Limb (tissue), 2 donors: ENCODE measurements at regions not wholly inside any gene's neighbourhood (a gene's known extent, or its start where the extent isn't known, plus 50 kb on each side); places are given as distances from the start of the nearest gene placed in this dataset.

ENCODE experiments used
- DNase-seq, 2 donors: peaks; one replicate each; pipeline ENCODE4 v3.0.0-alpha.2; 2016; ENCODE audit errors: extremely low spot score in 2 of 2

DNA sequence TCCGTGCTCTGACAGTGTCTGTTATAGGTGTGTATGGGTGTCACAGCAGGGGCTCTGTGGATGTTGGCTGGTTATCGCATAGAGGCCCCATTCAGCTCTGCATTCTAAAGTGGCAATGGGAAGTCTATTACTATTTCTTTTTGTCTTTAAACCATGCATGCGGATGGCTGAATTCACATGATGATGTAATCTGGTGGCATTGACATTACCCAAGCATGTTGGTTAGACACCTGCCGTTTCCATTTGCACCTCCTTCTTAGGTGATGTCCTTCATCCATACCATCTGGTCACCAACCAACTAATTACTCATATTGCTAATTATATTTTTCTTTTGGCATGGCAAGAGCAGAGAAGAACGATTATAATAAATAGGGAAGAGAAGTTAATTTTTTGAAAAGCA is 270.8 kb upstream of the RGS6 start:
- DNase-seq = no peak

DNA sequence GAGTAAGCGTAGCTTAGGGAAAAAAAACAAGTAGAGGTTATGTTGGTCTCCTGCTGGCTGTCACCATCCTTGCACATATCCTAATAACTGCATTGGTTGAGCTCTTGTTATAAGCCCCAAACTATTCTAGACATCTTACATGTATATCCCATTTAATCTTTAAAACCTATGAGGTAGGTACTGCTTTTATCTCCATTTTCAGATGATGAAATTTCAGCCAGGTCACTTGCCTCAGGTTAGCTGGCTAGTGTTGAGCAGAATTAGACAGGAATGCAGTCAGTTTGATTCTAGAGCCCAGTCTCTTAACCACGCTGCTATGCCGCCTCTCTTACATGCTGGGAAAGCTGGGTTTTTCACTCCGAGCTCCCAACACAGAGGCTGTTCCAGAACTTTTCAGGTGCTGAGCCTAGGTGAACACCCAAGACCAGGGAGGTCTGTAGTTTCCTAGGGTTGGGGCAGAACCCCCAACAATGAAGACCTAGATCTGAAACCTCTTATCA is 269.9 kb upstream of the RGS6 start:
- no peak for DNase-seq

DNA sequence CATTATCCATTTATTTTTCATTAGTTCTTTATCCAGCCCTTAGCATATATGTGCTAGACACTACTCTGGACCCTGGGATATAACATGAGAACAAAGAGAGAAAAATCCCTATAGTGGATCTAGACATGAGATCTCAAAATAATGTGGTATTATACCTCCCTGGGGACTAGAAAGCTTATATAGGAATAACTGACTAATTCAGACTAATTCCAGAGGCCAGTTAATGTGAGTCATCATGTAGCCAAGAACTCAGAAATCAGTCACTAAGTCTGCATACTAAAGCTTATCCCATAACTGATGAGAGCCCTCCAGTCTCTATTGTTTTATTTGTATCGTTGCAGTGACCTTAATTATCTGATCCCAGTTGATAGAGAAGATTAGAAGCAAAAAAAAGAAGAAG is 267.1 kb upstream of the RGS6 start:
- no peak for DNase-seq

DNA sequence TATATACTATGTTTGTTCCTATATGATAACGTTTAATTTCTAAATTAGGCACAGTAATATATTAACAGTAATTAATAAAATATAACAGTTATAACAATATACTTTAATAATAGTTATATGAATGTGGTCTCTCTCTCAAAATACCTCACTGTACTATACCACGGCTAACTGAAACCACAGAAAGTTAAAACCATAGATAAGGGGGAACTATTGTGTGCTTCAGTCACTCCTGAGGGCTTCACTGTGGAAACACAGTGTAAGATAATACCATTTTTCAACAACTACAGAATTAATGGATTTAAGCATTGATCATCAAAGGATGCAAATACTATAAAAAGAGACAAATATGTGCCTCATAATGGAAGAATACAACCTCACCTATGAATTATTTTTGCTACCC is 266.4 kb upstream of the RGS6 start:
- no peak for DNase-seq

DNA sequence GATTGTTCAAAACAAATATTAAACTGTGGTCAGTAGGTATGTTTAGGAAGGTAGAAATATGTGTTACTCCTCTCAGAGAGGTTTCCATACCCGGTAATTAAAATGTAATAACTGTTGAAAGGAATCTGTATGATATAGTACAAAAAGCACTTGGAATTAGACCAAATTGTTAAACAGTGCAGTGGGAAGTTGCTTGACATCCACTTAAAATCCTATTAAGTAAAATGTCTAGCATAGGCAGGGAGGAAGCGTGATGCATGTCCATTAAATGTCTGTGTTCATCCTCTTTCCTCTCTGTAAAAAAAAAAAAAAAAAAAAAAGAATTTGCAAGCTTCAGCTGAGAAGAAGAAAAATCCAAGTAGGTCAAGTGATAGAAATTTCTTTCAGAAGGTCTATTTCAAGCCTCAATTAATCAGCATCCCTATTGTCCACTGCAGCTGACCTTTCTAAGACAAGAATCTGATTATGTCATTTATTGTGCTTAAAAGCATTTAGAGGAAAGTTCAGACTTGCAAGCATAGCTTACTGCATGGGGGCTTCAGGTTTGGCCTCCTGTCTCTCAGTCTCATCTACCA is 265.6 kb upstream of the RGS6 start:
- DNase-seq = no peak

DNA sequence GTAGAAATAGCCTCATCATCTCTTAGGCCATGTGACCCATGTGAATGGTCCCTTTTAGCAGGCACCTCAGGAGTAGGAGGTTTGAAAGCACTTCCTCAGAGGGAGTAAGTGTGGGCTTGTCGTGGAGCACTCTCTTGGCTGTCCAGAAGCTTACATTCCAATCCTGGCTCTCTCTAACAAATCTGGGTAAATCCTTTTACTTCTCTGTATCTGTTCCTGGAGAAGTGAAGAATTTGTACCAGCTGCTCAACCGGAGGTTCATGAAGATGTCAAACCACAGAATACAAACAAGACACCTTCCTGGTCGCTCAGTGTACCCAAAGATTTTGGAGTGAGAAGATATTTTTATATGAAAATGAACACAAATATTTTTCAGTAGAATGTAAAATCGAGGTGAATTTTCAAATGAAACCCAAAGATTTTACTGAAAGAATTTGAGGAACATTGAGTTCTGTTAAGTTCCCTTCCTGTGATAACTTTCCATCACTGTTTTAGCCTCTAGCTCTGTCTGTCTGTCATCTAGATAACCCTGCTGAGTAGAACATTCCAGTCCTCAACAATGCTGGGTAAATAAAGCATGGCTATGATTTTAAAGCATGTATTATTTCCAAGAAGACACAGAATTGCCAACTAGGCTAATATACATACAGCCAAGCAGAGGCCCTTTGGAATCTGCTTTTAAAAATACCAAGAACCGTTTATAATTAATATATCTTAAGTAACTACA is 263.9 kb upstream of the RGS6 start:
- DNase-seq = no peak

DNA sequence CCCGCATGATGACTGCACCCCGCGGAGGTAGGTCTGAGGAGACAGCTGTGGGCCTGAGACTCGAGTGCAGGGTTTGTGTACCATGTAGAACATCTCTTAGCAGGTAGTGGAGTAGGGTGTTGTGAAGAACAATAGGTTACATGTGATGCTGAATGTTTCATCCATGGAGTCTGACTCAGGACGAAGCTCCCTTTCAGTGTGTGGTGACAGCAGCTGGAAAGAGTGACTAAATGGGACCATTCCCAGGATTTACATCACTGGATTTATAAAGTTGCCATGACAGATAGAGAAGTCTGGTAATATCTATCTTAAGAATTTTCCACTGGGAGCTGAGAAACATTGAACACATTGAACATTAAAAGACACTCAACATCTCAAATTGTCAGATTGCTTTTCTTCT is 259.6 kb upstream of the RGS6 start:
- no peak for DNase-seq

DNA sequence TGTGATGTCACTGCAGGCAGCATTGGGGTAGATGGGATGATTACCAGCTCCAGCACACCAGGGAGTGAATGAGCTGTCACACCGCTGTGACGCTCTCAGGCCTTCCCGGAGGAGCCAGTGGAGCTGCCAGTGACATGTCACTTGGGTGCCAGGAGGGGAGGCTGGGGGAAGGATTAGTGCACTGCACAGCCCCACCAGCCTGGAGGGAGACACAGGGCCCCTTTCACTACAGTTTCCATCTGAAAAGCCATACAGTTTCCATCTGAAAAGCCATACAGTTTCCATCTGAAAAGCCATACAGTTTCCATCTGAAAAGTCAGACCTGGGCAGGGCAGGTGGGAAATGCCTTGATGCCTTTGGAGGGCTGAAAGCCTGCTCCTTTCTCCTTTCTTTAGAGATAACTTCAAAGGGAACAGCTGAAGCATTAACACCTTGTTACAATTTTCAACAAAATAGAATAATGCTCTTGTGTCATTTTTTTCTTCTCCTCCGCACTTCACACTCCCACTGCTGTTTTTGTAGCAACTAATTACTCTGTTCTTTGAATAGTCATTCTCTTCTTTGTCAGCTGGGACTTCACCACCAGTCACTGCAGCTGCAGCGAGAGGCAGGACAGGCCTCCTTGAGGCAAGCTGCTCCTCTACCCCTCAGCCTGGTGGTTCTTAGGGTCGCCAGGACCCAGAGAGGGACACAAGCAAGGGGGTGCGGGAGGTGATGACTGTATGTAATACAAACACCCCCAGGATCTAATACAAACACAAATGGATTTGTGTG is 256.9 kb upstream of the RGS6 start:
- no peak for DNase-seq

DNA sequence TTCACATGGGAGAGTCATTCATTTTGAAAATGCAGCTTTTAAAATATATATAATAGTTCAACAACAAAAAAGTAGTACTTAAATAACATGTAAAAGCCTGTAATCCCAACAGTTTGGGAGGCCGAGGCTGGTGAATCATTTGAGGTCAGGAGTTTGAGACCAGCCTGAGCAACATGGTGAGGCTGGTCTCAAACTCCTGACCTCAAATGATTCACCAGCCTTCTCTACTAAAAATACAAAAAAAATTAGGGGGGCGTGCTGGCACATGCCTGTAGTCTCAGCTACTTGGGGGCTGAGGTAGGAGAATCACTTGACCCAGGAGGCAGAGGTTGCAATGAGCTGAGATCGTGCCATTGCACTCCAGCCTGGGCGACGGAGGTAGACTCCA is 256.3 kb upstream of the RGS6 start:
- DNase-seq = no peak

DNA sequence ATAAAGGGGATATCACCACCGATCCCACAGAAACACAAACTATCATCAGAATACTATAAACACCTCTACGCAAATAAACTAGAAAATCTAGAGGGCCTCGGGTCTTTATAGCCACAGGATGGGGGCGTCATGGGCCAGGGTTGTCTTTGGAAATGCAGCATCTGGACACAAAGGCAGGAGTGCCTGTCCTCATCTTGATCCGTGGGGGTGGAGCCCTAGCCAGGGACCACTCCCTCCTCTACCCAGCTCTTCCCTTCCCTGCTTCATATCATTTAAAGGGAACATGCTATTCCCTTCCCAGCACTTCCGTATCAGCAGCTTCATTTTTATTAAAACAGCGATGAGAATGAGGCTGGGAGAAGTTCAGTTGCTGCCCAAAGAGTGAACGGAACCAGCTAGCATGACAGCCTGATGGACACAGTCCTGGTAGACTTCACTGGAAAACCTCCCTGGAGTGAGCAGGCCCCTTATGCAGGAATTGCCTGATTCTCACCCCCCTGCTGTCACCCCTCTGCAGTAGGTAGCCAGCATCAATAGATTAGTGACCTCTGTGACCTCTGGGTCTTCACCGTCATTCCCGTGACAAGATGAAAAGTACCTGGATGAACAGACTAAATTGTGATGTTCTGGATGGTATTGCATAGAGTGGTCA is 251.4 kb upstream of the RGS6 start:
- DNase-seq = no peak

DNA sequence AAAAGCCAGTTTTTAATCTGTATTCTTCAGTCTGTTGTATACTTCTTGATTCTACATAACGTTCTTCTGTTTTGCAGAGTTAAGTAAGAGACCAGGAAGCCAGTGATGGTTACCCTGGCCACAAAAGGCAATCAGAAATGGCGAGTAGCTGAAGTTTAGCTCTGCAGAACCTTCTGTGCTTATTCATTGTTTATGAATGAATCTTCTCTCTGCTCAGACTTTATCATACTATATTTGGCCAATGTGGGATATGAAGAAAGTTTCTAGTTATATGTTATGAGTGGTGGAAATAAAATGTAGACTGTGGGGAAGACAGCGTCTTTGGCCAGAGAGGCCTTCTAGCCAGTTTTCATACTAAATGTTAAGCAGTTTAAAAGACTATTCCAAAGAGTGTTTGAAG is 249.9 kb upstream of the RGS6 start:
- DNase-seq = no peak

DNA sequence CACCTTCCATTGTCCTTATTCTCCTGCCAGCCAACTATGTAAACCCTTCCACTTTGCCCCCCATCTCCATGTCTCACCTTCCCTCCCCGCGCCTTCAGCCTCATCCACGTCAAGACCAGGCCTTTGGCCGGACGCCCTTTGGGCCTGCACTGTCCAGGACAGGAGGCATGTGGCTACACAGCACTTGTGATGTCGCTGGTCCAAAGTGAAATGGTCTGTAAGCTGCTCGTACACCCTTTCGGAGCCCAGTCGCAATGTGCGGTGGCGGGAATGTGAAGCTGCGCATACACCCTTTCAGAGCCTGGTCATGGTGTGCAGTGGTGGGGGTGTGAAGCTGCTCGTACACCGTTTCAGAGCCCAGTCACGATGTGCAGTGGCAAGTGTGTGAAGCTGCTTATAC is 247.9 kb upstream of the RGS6 start:
- no peak for DNase-seq

DNA sequence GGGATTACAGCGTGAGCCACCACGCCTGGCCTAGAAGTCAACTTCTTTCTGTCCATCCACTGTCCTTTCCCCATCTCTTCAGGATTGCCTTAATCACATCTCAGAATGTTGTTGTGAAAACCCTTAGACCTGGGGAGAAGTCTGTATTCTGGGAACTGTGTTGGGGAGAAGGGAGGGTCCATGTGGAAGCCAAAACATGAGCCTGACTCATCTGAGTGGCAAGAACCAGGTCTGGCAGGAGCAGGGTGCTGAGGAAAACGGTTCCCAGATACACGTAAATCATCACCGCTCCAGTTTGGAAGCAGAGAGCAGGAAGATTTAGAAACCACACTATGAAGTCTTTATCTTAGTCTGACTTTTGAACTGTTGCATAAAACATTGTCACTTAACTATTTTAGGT is 245.6 kb upstream of the RGS6 start:
- no peak for DNase-seq

DNA sequence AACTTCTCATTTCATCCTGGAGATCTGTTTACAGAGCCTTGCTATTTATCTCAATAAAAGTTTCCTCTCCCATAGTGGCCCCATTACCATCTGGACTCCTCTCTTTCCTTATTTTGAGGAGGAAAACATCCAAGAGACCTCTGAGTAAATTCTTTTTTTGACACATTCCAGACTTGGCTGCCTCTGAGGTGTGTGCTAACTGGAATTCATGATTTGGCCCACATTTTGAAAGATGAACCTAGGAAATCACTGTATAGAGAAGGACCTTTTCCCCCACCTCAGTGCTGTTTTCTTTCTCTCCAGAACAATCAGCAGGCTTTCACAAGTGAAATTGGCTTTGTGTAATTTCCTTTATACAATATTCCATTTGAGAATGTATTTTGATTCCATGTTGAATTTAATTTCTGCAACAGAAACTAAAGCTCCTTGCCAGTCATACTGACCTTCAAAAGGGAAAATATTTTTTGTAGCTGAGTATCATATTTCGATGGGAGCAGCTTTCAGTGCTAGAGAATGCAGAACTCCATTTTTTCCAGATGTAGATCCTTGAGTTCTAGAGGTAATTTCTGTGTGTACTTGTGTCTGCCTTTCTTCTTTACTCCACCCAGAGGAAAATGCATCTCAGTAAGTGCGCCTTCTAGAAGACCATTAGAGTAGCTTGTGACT is 244.9 kb upstream of the RGS6 start:
- DNase-seq = no peak

DNA sequence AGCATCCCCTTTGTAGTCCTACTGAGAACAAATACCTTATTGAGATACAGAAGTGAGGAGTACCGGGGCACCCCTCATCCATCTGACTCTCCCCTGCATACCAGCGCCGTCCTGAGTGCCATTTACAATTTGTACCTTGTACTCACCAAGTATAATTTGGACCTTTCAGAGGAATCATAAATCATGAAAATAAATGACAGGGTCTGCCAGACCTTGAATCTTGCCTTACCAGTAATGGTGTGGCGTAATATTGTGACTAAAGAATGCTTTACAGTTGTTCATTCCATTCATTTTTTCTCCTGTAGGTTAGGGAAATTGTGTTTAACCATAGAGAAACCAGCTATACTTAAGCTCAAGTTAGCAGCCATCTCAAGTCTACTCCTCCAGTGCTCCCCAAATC is 243.7 kb upstream of the RGS6 start:
- no peak for DNase-seq

DNA sequence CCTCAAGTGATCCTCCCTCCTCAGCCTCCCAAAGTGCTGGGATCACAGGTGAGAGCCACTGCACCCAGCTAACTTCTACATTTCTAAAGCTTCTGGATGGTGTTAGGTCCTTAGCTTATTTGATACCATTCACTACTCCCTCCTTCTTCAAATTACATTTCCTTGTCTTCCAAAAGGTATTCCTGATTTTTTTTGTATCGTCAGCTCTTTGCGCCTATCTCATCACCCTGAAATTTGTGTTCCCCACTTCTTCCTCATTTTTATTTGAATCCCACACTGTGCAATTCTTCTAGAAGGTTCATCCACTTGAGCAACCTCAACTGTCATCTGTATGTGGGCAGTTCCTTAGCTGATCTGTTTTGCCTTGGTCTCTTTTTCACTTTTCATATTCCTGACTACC is 241.8 kb upstream of the RGS6 start:
- DNase-seq = no peak

DNA sequence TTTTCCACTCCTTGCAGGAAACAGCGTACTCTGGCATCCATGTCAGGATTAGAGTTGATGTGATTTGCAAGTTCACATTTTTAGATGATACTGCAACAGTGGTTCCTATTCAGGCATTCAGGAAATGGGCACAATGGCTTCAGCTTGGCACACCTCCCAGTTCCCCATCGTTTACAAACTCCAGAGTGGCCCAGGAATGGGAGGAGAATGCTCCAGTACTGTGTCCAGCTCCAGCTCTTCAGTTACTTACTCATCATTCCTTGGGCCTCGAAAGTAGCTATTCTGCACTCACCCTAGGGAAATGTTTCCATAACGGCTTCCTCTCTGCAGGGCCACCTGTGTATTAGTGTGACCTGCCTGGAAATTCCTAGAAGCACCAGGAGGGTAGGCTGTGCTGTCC is 239.7 kb upstream of the RGS6 start:
- no peak for DNase-seq

DNA sequence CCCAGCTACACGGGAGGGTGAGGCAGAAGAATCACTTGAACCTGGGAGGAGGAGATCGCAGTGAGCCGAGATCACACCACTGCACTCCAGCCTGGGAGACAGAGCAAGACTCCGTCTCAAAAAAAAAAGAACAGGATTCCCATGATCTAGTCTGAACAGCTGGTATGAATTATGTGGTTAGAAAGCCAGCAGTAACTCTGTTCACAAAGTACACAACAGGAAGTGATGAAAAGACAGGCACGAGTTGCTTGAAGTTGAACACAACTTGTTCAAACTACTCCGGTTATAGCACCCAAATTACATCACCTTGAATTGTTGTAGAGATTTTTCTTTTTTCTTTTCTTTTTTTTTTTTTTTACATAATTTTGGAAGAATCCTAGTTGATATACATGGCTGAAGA is 238.8 kb upstream of the RGS6 start:
- DNase-seq = no peak

DNA sequence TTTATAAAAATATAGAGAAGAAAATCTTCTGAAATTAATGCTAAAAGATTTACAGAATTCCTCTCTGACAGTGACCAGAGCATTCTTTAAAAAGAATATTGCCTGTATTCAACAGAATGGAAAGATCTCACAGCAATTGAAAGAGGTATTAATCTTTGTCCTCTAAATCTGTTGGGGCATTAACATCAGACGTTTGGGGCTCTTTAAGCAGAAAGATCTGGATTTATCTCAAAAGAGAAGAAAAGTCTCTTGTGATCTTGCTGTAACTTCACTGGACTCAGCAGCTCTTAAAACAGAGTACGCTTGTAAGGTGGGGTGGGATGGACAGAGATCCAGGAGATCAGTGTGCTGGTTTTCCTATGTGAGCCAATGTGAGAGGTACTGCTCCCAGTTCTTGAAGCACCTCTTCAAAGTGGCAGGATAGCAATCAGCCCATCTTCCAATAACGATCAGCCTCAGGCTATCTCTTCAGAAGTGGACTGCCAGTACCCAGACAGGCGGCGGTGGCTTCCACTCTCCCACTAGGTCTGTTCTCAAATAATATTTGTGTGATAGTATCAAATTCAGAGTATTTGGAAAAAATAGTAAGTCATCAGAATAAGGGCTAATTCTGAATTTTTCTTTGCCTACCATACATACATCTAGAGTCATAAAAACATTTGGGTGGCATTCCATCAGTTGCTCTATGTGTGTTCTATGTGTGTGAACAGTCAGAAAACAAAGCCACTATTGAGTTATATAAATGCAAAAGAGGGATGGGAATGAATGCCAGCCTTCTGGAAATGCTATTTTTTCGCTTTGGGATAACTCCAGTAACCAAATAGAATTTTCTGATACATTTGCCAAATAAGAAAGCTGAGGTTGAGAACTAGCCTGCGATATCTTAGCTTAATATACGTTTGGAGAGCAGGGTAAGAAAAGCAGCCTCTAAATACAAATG is 237.4 kb upstream of the RGS6 start:
- DNase-seq = peak in 1 of 2 donors; percentile 49

DNA sequence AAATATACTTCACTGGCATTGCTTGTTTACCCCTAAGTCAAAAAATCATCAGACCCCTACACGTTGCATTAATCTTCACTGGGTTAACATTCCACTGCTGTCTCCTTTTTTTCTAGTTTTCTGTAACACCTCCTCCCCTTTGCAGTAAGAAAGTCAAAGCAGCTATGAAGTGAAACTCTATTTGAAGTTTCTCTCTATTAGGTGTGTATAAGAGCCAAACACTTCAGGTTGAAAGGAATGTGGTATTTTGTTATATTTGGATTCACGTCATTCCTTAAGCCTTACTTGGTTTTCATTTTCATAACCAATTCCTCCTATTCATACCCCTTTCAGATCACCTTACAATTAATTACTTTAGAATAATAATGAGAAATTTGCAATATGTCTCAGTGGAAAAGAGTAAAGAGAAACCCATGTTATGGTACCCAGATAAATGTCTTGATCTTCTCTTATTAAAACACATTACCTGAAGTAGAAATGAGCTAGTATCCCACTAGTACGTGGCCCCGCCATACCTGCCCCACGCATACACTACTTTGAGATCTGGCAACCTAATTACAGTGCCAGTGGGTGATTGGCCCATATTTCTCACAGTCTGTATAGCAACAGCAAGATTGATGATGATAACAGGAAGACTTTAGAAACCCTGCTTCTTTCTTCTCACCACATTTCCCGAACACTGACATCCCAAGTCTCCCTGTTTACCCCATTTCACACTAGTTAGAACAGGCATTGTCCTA is 236.4 kb upstream of the RGS6 start:
- DNase-seq = no peak
